DMS114 treated with DMSO at 0.1 percent for 48 hours (cell line): ENCODE measurements at regions not wholly inside any gene's neighbourhood (a gene's known extent, or its start where the extent isn't known, plus 50 kb on each side); places are given as distances from the start of the nearest gene placed in this dataset.
"Not testable (repeated sequence)": the region's sequence is repeated elsewhere in the genome, so short reads cannot be mapped to it uniquely, and the experiment has no call there.

Experiments
- DNase-seq: peaks from one replicate; lab custom pipeline; 2025; ENCODE audit not compliant: unreplicated experiment; lab: John Stamatoyannopoulos, UW

- DNase-seq = no peak
Measured at GRCh38 chr6:118719351-118720124, 68.1 kb upstream of the CEP85L start.

GRCh38 chr6:118718903-118719302 lies 67.5 kb upstream of the CEP85L start:
- DNase-seq = no peak

DNA sequence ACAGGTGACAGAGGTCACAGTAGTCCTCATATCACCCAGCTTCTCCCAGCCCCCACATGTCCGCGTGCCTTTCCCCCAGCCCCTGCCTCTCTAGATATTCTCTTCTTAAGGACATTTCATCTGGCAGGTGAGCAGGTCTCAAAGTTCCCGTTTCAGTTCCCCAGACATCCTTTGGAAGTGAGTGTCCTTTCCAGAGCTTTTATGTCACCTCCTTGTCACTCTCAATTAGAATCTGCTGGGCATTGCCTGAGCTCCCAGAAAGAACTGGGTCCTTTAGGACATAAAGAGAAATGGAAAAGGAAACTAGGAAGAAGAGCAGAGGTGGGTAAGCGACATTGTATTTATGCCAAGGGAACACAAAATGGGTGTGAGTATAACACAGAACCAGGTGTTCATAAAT lies 66.9 kb upstream of the CEP85L start:
- no peak for DNase-seq

DNA sequence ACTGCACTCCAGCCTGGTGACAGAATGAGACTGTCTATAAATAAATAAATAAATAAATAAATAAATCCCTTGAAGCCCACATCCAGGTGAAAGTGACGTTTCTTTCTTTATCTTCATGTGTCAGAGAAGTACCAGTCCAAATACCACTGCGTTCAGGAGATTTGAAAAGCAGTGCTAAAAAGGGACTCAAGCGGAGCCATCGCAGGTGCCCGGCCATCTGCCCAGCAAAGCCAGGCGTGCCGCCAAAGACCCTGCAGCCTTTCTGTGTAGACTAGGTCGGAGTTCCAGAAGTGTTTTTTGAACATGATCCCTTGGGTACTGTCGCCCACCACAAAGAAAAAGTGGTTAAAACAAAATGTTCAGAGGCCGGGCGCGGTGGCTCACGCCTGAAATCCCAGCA lies 65.7 kb upstream of the CEP85L start:
- DNase-seq = no peak

DNA sequence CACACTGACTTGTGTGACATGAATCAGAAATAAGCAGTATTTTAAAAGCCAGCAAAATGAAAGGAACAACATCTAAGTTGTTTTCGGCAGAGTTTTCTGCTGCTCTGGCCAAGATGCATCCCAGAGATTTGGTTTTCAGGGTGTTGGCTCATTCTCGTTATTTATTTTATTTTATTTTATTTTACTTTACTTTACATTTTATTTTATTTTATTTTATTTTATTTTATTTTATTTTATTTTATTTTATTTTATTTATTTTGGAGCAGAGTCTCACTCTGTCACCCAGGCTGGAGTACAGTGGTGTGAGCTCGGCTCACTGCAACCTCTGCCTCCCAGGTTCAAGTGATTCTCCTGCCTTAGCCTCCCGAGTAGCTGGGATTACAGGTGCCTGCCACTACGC lies 64.5 kb upstream of the CEP85L start:
- DNase-seq = not testable (repeated sequence)

GRCh38 chr6:118715376-118715775 lies 64.0 kb upstream of the CEP85L start:
- DNase-seq = no peak

- DNase-seq = no peak
Measured at GRCh38 chr6:118714756-118715155, 63.4 kb upstream of the CEP85L start.

DNA sequence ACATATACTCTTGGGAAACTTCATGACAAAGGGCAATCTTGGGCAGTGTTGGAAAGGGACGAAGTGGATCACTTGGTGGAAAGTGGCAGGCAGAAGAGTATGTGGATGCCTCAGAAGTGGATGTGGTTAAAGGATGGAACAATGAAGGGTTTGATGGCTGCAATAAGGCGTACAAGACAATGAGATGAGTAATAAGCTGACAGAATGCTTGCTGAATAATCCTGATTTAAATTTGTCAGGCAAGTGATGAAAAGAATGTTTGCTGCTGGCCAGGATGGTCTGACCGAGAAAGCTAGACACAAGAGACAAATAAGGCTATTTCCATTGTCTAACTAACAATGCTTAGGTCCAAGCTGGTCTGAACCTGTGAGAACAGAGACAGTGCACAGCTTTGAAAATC lies 61.6 kb upstream of the CEP85L start:
- DNase-seq = no peak

DNA sequence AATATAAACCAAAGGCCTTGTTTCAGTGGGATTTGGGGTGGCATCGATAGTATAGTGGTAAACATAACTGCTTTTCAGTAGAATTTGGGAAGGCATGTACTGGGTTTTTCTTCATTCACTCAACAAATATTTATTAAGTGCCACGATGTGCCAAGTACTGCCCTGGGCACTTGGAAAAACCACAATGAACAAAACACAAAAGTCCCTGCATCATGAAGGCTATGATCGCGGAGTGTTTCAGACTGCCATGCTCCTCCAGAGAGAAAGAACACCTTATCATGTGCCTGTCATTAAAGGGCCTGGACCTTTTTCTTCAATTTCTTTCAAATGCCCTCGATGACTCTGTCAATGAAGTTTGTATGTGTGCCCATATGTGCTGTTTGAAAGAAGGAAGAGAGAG lies 59.2 kb upstream of the CEP85L start:
- no peak for DNase-seq

DNA sequence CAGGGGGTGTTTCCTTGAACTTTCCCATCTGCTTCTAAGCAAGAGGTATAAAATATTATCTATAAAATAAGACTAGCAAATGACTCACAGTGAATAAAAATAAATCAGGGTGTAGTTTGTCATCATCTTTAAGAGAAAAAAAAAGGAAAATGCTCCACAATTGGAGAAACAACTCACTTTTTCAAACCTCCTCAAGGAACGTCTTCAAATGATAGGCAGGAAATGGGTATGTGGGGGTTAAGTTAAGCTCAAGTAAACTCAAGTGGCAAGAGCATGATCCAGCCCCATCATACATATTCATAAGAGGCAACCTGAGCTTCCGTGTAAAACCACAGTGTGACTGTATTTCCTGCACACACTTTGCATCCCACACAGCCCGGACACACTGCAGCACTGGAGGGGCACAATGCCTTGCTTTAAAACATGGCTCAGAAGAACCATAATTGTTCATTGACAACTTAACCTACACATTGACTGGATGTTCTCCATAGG lies 58.5 kb upstream of the CEP85L start:
- no peak for DNase-seq

GRCh38 chr6:118708744-118709143 lies 57.4 kb upstream of the CEP85L start:
- DNase-seq = no peak

GRCh38 chr6:118708055-118708454 lies 56.7 kb upstream of the CEP85L start:
- DNase-seq = no peak

GRCh38 chr6:118706702-118707101 lies 55.3 kb upstream of the CEP85L start:
- DNase-seq = peak; percentile 14

DNA sequence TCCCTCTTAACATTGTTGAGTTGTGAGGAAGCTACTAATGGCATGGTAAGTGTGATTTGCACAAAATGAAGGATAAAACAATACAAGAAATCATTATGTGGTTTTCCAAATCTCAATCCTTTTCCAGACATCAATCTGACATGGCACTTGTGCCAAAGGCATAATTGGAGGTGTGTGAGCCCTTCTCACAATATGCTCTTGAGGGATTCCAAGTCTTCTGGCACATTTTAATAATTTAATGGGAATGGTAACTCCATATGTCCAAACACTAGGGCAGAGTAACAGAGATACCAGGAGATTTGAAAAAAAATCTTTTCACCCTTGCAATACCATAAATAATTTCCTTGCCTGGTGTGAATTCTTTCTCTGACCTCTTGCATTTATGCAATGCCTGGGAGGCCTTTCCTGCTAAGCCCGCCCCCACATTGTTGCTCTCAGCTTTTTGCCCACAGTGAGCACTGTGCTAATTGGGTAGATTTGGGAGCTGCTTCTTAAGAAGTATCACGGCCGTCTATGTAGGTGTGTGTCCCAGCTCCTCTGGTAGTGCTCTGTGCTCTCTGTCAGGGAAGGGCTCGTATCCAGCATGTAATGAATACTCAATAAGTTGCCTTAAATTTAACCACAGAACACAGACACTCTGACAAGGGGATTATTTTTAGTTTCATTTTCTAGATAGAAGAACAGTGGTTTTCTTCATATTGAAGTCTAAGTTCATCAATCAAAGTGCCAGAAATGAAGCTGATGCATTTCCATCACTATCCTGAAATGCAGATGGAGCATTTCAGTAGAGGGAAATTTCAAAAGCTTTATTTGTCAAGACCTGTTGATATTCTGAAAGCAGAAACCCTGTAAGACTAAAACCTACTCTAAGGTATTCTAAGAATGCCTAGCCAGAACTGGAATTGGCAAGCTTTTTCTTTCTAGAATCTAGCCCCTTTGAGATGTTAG lies 54.4 kb upstream of the CEP85L start:
- DNase-seq = peak; percentile 62

- DNase-seq = peak; percentile 8
Measured at GRCh38 chr6:118704915-118705314, 53.5 kb upstream of the CEP85L start.

GRCh38 chr6:118701260-118701659 lies 49.9 kb upstream of the CEP85L start:
- DNase-seq = not testable (repeated sequence)
